Loucy (cell line): ENCODE measurements at regions not wholly inside any gene's neighbourhood (a gene's known extent, or its start where the extent isn't known, plus 50 kb on each side); places are given as distances from the start of the nearest gene placed in this dataset.

Experiments used
- H2AFZ ChIP-seq: fragments of 200-600 bp; sonication (generic); 2 replicates; pipeline ENCODE4 v1.6.0; 2016; ENCODE audit warnings: antibody characterized with exemption, mild to moderate bottlenecking, low read length, moderate library complexity
- H3F3A ChIP-seq: fragments of 200-600 bp; 2 replicates; pipeline ENCODE4 v1.6.0; 2016; ENCODE audit warnings: antibody characterized with exemption, low read depth, mild to moderate bottlenecking
- H3K27me3 ChIP-seq: fragments of 200-600 bp; sonication (generic); 2 replicates; pipeline ENCODE4 v1.6.1; 2014; ENCODE audit warnings: low read length, mild to moderate bottlenecking; ENCODE audit not compliant: insufficient read depth, poor library complexity, severe bottlenecking
- H3K36me3 ChIP-seq: fragments of 200-600 bp; sonication (generic); 2 replicates; pipeline ENCODE4 v1.6.1; 2016; ENCODE audit warnings: low read length; ENCODE audit not compliant: insufficient read depth
- H3K4me1 ChIP-seq: fragments of 200-600 bp; sonication (generic); 2 replicates; pipeline ENCODE4 v1.5.1; 2014; ENCODE audit warnings: low read length, mild to moderate bottlenecking; ENCODE audit not compliant: insufficient read depth, poor library complexity, severe bottlenecking
- H3K4me2 ChIP-seq: fragments of 200-600 bp; sonication (generic); 2 replicates; pipeline ENCODE4 v1.6.0; 2014; ENCODE audit warnings: antibody characterized with exemption, low read length, low read depth, mild to moderate bottlenecking; ENCODE audit not compliant: poor library complexity, severe bottlenecking
- H3K4me3 ChIP-seq: fragments of 200-600 bp; sonication (generic); 2 replicates; pipeline ENCODE4 v1.5.1; 2014; ENCODE audit warnings: low read length, mild to moderate bottlenecking, mixed read lengths; ENCODE audit not compliant: poor library complexity, severe bottlenecking
- H3K79me2 ChIP-seq: fragments of 200-600 bp; sonication (generic); 2 replicates; pipeline ENCODE4 v1.6.1; 2014; ENCODE audit warnings: low read length; ENCODE audit not compliant: insufficient read depth
- H3K9ac ChIP-seq: fragments of 200-600 bp; sonication (generic); 2 replicates; pipeline ENCODE4 v1.6.0; 2014; ENCODE audit warnings: mild to moderate bottlenecking, low read depth, low read length, moderate library complexity; ENCODE audit not compliant: poor library complexity, severe bottlenecking
- H3K9me2 ChIP-seq: fragments of 200-600 bp; sonication (generic); replicated peaks from 2 replicates; pipeline ENCODE4 v1.6.1; 2016; ENCODE audit warnings: low read depth, low read length, mixed read lengths
- H3K9me3 ChIP-seq: fragments of 200-600 bp; sonication (generic); 2 replicates; pipeline ENCODE4 v1.6.1; 2014; ENCODE audit warnings: mild to moderate bottlenecking, antibody characterized with exemption, low read length, low read depth; ENCODE audit not compliant: insufficient read depth
- H4K20me1 ChIP-seq: fragments of 200-600 bp; sonication (generic); 2 replicates; pipeline ENCODE4 v1.6.0; 2014; ENCODE audit warnings: antibody characterized with exemption, low read length, mild to moderate bottlenecking; ENCODE audit not compliant: insufficient read depth, poor library complexity, severe bottlenecking
- CTCF ChIP-seq: fragments of 200-600 bp; sonication (generic); conservative IDR thresholded peaks from 2 replicates; pipeline ENCODE4 v1.5.1; 2014; ENCODE audit warnings: mild to moderate bottlenecking, antibody characterized with exemption, low read length
- EZH2phosphoT487 ChIP-seq: fragments of 200-600 bp; IDR thresholded peaks from 2 replicates; pipeline ENCODE4 v1.6.1; 2018; ENCODE audit warnings: antibody characterized with exemption, mild to moderate bottlenecking, moderate library complexity, borderline replicate concordance

DNA sequence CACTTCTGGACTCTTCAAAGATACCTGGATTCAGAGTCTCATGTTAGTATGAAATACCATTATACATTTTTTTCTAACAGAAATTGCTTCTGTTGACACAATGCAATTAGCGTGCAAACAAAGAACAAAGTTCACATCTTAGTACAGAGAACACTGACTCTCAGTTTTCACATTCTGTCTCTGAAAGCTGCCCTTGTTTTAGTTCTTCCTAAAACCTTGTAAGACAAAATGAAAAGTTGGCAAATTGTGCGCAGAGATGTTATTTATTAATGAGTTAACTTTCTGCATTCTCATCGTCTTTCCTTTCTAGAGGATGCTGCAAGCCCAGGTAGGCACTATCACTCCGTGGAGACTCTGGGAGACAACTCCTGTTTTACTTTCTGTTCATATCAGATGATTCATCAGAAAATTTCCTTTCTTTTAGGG, 377.3 kb upstream of the POU3F3 start:
- Histone ChIP-seq H3K27me3 (no peaks in the 10 kb centered on the region), H3K36me3 (no peaks in the 10 kb centered on the region), H3K4me1 (no peaks in the 10 kb centered on the region), H3K79me2 (no peaks in the 10 kb centered on the region), H3K9me3 (no peaks in the 10 kb centered on the region), H3K9me2 (no peaks in the 10 kb centered on the region), H2AFZ (no peak overlapping the region), H3K4me2 (no peak overlapping the region), H3K4me3 (no peak overlapping the region), H3K9ac (no peak overlapping the region), H3F3A (no peaks in the 10 kb centered on the region), H4K20me1 (no peaks in the 10 kb centered on the region)
- TF ChIP-seq EZH2phosphoT487 (no peak), CTCF (no peak)

GRCh38 chr2:104481341-104481740, 372.6 kb upstream of the POU3F3 start:
- Histone ChIP-seq H3K9me2 (no peaks in the 10 kb centered on the region), H3K27me3 (no peaks in the 10 kb centered on the region), H3K4me3 (no peak overlapping the region), H3K36me3 (no peaks in the 10 kb centered on the region), H4K20me1 (no peaks in the 10 kb centered on the region), H3K4me1 (no peaks in the 10 kb centered on the region), H2AFZ (no peak overlapping the region), H3K9ac (no peak overlapping the region), H3K4me2 (no peak overlapping the region), H3F3A (no peaks in the 10 kb centered on the region), H3K79me2 (no peaks in the 10 kb centered on the region), H3K9me3 (no peaks in the 10 kb centered on the region)
- TF ChIP-seq CTCF (no peak), EZH2phosphoT487 (no peak)

GRCh38 chr2:104487366-104487765, 366.5 kb upstream of the POU3F3 start:
- Histone ChIP-seq H3K4me2 (no peak overlapping the region), H3F3A (no peaks in the 10 kb centered on the region), H3K36me3 (no peaks in the 10 kb centered on the region), H3K9ac (no peak overlapping the region), H3K27me3 (no peaks in the 10 kb centered on the region), H3K79me2 (no peaks in the 10 kb centered on the region), H3K4me1 (no peaks in the 10 kb centered on the region), H2AFZ (no peak overlapping the region), H3K9me3 (no peaks in the 10 kb centered on the region), H3K9me2 (no peaks in the 10 kb centered on the region), H3K4me3 (no peak overlapping the region), H4K20me1 (no peaks in the 10 kb centered on the region)
- TF ChIP-seq CTCF (no peak), EZH2phosphoT487 (no peak)
